Muscle of arm (tissue), 1 donor: ENCODE measurements at regions not wholly inside any gene's neighbourhood (a gene's known extent, or its start where the extent isn't known, plus 50 kb on each side); places are given as distances from the start of the nearest gene placed in this dataset.
"Not testable (repeated sequence)": the region's sequence is repeated elsewhere in the genome, so short reads cannot be mapped to it uniquely, and the experiment has no call there.

ENCODE experiments used
- DNase-seq: peaks from one replicate; pipeline ENCODE4 v3.0.0-alpha.2; 2013

DNA sequence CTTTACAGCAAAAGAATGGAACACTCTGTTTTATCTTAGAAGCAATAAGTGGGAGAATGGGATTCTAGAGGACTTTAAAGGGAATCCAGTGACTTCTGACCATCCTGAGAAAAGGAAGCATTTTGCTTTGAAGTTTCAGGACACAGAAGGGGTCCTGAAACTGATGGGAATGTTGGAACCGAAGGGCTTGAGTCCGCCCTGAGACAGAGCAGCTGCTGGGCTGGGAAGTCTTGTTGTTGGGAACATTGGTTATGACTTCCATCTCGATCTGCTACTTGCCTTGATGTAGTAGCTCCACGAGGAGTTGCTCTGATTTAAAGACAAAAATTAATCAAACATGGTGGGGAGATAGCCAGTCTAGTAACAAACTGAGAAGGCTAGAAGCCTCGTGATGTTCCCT lies 177.6 kb downstream of the JCAD start:
- DNase-seq: no peak

DNA sequence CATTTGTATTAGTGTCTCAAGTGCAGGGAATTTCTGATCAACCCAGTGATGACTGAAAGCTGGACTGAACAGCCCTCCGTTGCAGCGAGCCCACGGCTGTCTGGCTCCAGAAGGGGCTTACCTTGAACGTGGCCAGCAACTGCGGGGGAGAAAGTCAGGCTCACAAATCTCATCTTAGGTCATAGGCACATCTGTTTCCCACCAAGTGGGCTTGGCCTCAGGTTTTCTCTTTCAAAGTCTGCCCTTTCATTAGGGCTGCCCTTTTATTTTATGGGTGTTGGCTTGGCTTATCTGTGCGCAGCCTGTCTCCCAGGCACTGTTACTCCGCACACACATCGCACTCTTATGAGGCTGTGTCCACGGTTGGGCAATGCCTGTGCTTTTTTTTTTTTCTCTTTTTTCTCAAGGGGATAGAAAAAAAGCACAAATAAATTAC lies 178.0 kb downstream of the JCAD start:
- DNase-seq: peak; percentile 52

- no peak for DNase-seq
Observed at GRCh38 chr10:29880856-29881255, 178.5 kb downstream of the JCAD start.

- DNase-seq: no peak
Observed at GRCh38 chr10:29879862-29880261, 179.5 kb downstream of the JCAD start.

GRCh38 chr10:29878492-29878891 lies 180.9 kb downstream of the JCAD start:
- no peak for DNase-seq

DNA sequence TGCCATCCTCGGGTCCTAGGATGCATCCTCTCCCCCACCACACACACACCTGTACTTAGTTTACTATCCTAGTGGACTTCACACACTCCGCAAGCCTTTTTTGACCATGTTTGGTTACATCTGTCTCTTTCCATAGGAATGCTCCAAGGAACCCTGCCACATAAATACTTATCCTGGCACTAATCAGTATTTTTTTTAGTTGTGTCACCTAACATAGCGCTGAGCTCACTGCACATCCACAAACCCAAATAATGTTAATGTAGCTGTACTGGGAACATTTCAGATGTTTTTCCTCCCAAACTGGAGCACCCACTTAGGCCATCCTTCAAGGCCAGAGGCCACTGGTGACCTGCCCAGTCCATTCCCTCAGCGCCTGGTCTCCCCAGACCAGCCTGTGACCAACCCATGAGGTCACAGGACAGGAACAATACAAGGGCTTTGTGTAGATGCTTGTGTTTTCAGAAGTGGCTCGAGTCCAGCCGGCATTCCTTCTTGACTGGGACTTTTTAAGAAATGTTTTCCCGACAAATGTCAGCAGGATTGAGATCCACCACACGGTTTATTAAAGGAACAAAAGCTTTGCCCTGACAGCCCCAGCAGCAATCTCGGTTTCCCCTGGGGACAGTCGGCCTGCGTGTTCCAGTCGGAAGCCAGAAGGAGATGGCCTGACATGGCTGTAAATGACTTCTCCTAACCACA lies 181.4 kb downstream of the JCAD start:
- DNase-seq: no peak

DNA sequence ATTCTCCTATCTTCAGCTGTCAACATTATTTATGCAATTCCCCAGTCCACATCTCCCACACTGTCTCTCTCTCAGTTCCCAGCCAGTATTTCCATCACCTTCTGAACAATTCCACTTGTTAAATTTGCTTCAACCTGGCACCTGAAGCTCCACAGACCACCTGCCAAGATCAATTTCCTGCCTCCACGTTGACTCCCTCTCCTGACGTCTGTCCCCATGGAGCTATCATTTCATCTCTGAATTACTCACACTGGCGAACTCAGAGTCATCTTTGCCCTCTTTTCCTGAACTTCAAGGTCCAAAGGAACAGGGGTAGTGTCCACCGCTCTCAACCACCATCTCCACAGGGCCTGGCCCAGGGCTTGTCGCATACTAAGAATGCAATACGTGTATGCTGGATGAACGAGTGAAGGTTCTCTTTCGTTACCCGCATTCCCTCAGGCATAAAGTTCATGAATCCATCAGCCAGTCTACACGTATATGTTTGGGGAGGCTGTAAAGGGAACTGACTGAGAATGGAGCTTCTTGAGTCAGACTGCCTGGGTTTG lies 183.3 kb downstream of the JCAD start:
- DNase-seq: no peak

DNA sequence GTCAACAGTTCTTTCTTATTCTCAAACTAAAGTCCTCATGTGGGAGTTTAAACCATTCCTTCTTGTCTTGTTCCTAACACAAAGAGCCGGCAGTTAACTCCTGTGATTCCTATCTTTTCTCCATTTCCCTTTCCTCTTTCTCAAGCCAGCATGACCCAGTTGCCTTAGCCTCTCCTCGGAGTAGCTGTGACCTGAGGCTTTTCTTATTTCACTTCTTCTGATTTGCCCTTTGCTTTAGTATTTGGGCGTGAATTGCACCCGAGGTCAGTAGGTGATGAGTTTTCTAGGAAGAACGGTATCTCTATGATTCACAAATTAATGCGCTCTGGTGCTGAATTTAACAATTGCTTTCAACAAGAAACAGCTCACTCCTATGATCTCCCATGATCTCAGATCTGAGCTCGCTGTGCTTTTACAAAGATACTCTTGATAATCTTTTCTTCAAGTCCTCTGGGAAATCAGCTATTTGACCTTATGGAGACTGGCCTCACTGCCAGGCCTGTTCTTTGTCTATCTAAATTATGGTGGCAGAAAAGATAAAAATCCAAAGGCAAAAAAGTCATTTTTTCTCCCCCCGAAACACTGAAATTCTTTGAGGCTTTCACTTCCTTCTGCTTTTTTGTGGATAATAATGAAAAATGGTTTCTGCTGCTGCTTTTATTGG lies 184.6 kb downstream of the JCAD start:
- DNase-seq: no peak

DNA sequence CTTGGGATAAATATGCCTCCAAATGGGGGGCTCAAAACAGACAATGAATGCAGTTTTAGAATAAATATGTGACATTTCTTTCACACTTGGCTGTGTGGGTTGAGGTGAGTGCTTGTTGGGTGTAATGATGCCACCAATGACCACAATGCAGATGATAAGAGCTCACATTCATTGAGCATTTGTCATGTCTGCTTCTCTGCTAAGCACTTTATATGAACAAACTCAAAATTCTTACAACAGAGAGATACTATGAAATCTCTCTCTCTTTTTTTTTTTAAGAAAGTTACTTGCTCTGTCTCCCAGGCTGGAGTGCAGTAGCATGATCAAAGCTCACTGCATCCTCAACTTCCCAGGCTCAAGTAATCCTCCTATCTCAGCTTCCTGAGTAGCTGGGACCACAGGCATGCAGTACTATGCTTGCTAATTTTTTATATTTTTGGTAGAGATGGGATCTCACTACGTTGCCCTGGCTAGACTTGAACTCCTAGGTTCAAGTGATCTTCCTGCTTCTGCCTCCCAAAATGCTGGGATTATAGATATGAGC lies 185.4 kb downstream of the JCAD start:
- DNase-seq: no peak

- DNase-seq: no peak
Observed at GRCh38 chr10:29870522-29871044, 188.8 kb downstream of the JCAD start.

DNA sequence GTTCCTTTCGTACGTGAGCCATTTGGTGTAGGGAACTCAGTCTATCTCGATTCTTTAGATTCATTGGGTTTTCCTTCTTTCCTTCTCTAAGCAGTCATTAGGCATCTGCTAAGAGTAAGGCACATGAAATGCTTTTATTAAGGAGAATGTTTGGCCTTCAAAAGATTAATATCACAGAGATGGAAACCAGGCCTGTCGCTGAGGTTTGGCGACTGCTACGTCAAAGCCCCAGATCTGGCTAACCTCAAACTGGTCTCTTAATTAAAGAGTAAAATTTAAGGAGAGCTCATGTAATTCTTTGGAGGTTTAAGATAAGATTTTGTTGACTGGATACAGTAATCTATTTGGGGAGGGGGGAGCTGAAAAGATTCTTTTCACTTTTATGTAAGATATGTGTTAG lies 189.8 kb downstream of the JCAD start:
- no peak for DNase-seq

GRCh38 chr10:29866356-29866755 lies 193.0 kb downstream of the JCAD start:
- no peak for DNase-seq

DNA sequence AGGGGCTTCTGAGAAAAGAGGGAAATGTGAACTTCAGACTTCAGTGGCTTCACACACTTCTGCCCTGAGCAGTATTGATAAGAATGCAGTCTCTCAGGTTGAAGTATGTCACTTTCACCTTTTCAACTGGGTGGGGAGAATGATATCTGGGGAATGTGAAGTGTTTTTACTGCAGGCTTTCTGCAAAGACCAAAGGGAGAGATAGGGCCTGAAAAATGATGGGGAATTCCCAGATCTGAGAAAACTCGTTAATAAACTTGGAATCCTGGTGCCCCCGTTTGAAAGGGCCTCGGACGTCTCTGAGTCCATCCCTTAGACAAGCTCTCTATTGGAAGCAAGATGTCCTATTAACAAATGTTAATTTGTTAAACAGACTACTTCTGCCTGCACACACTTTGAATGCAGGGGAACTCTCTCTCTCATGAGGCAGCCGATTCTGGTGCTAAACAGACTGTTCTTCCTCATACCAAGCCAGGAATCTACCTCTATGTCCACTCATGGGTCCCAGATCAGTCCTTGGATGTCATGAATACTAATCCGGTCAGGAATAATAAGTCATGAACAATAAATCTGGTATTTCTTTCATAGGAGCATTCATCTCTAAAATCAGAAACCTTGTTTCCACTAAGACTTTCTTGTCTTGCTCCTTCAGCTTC lies 193.6 kb downstream of the JCAD start:
- no peak for DNase-seq

DNA sequence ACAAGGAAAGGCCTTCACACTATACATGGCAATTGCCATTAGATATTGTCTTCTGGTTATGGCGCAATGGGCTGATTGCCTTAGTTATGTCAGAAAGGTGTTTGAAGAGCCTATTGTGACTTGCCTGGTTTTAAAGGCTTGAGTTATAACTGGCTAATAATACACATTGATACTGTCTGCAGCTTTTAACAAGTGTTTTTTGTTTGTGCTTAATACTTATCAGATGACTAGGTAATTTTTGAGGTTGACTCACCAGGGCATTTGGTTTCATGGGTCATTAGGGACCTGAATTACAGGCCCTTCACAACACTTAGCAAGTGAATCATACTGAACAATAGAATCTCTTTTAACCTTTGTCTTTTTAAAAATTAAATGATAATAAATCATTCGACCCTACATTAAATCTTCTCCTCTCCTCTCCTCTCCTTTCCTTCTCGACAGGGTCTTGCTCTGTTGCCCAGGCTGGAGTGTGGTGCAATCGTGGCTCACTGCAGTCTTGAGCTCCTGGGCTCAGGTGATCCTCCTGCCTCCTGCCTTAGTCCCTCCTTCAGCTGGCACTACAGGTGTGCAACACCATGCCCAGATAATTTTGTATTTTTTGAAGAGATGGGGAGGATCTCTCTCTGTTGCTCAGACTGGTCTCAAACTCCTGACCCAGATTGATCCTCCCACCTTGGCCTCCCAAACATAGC lies 196.3 kb downstream of the JCAD start:
- DNase-seq: no peak

- no peak for DNase-seq
Observed at GRCh38 chr10:29861811-29862505, 197.4 kb downstream of the JCAD start.

DNA sequence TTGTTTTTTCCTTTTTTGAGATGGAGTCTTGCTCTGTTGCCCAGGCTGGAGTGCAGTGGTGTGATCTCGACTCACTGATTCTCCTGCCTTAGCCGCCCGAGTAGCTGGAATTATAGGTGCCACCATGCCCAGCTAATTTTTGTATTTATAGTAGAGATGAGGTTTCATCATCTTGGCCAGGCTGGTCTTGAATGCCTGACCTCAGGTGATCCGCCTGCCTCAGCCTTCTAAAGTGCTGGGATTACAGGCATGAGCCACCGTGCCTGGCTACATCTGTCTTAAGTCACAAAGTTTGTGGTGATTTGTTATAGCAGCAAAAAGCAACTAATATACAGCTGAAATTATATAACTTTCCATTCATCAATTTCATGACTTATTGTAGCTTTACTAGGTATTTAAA lies 198.2 kb downstream of the JCAD start:
- not testable (repeated sequence) for DNase-seq

- no peak for DNase-seq
Observed at GRCh38 chr10:29860166-29860565, 199.2 kb downstream of the JCAD start.

DNA sequence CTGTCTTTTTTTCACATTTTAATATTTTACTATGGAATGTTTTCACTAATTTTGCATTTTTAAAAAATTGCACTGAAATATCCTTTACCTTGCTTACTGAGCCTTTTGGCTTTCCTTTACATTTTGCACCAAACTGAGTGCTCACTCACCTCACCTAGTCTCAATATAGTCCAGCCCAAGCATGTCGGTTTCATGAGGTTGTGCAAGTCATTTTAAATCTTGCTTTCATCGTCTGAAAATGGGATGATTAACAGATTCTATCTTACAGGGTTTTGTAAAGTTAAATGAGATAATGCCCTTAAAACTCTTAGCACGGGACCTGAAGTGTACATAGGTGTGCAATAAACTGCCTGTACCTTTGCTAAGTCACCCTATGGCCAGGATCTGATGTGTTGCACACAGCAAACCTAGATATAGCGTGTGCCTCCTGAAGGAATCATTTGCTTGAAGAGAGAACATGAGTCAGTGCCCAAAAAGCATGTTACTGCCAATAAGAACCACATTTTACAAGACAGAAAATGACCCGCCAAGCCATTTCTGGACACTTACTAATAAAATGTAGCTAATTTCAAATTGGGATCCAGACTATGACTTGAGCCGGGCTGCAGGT lies 199.8 kb downstream of the JCAD start:
- no peak for DNase-seq

DNA sequence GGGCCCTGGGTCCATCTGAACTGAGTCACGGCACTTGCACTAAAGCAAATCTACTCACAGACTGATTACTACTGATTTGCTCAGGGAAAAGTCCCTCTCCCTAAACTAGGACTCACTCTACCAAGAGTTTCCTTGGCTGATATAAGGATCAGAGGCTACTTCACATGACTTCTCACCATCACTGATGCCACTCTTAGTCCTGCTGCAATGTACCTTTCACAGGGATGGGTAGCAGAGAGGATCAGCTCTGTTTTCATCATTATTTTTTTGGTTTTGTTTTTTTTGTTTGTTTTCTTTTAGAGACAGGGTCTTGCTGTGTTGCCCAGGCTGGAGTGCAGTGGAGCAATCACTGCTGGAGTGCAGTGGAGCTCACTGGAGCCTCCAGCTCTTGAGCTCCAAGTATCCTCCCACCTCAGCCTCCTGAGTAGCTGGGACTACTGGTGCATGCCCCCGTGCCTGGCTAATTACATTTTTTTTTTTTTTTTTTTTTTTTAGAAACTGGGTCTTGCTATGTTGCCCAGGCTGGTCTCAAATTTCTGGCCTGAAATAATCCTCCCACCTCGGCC lies 200.6 kb downstream of the JCAD start:
- DNase-seq: no peak
